ENCODE measurements at regions not wholly inside any gene's neighbourhood (a gene's known extent, or its start where the extent isn't known, plus 50 kb on each side); places are given as distances from the start of the nearest gene placed in this dataset.

GRCh38 chr7:106415433-106415832 lies 130.7 kb upstream of the NAMPT start:
- no peak for DNase-seq

- no peak for DNase-seq
Observed at GRCh38 chr7:106413446-106413845, 128.7 kb upstream of the NAMPT start.

- DNase-seq: no peak
Observed at GRCh38 chr7:106405697-106406141, 120.9 kb upstream of the NAMPT start.

- DNase-seq: no peak
Observed at GRCh38 chr7:106402898-106403297, 118.1 kb upstream of the NAMPT start.

GRCh38 chr7:106400923-106401322 lies 116.1 kb upstream of the NAMPT start:
- DNase-seq: no peak

GRCh38 chr7:106398786-106399185 lies 114.0 kb upstream of the NAMPT start:
- no peak for DNase-seq

GRCh38 chr7:106397994-106398393 lies 113.2 kb upstream of the NAMPT start:
- no peak for DNase-seq

- no peak for DNase-seq
Observed at GRCh38 chr7:106394526-106394925, 109.7 kb upstream of the NAMPT start.

GRCh38 chr7:106393564-106394251 lies 108.9 kb upstream of the NAMPT start:
- no peak for DNase-seq

- DNase-seq: no peak
Observed at GRCh38 chr7:106392590-106392989, 107.8 kb upstream of the NAMPT start.

- no peak for DNase-seq
Observed at GRCh38 chr7:106392144-106392543, 107.4 kb upstream of the NAMPT start.

- DNase-seq: no peak
Observed at GRCh38 chr7:106386958-106387357, 102.2 kb upstream of the NAMPT start.

GRCh38 chr7:106384373-106384772 lies 99.6 kb upstream of the NAMPT start:
- DNase-seq: no peak

- DNase-seq: no peak
Observed at GRCh38 chr7:106382929-106383328, 98.1 kb upstream of the NAMPT start.

- DNase-seq: no peak
Observed at GRCh38 chr7:106382129-106382528, 97.3 kb upstream of the NAMPT start.

- no peak for DNase-seq
Observed at GRCh38 chr7:106381252-106381651, 96.5 kb upstream of the NAMPT start.

GRCh38 chr7:106377847-106378361 lies 93.1 kb upstream of the NAMPT start:
- DNase-seq: peak; percentile 3

GRCh38 chr7:106376026-106376799 lies 91.4 kb upstream of the NAMPT start:
- no peak for DNase-seq

- no peak for DNase-seq
Observed at GRCh38 chr7:106375499-106375898, 90.7 kb upstream of the NAMPT start.

- DNase-seq: no peak
Observed at GRCh38 chr7:106374437-106374836, 89.7 kb upstream of the NAMPT start.

- no peak for DNase-seq
Observed at GRCh38 chr7:106372595-106373318, 88.0 kb upstream of the NAMPT start.

- peak; percentile 30 for DNase-seq
Observed at GRCh38 chr7:106372126-106372525, 87.3 kb upstream of the NAMPT start.

GRCh38 chr7:106371629-106372028 lies 86.8 kb upstream of the NAMPT start:
- no peak for DNase-seq

GRCh38 chr7:106370542-106370941 lies 85.8 kb upstream of the NAMPT start:
- DNase-seq: no peak
